SHP77 treated with DMSO at 0.1 percent for 48 hours (cell line): ENCODE measurements at regions not wholly inside any gene's neighbourhood (a gene's known extent, or its start where the extent isn't known, plus 50 kb on each side); places are given as distances from the start of the nearest gene placed in this dataset.

ENCODE experiments used
- DNase-seq: peaks from one replicate; lab custom pipeline; 2025; lab: John Stamatoyannopoulos, UW

- DNase-seq = no peak
These were observed 97.4 kb upstream of the POU2AF2 start for GRCh38 chr11:111148121-111148520.

- no peak for DNase-seq
These were observed 107.7 kb upstream of the POU2AF2 start for GRCh38 chr11:111137846-111138245.

GRCh38 chr11:111135778-111136570 lies 109.6 kb upstream of the POU2AF2 start:
- DNase-seq = no peak

- no peak for DNase-seq
These were observed 110.4 kb upstream of the POU2AF2 start for GRCh38 chr11:111135101-111135500.

GRCh38 chr11:111128076-111128870 lies 117.3 kb upstream of the POU2AF2 start:
- DNase-seq = no peak

- DNase-seq = no peak
These were observed 120.8 kb upstream of the POU2AF2 start for GRCh38 chr11:111124724-111125123.

- DNase-seq = no peak
These were observed 121.8 kb upstream of the POU2AF2 start for GRCh38 chr11:111123463-111124398.

- no peak for DNase-seq
These were observed 124.7 kb upstream of the POU2AF2 start for GRCh38 chr11:111120696-111121302.

- DNase-seq = no peak
These were observed 125.4 kb upstream of the POU2AF2 start for GRCh38 chr11:111120161-111120560.

- no peak for DNase-seq
These were observed 125.8 kb upstream of the POU2AF2 start for GRCh38 chr11:111119751-111120150.

- no peak for DNase-seq
These were observed 129.6 kb upstream of the POU2AF2 start for GRCh38 chr11:111115890-111116289.

GRCh38 chr11:111114091-111114490 lies 131.4 kb upstream of the POU2AF2 start:
- no peak for DNase-seq

- no peak for DNase-seq
These were observed 132.9 kb upstream of the POU2AF2 start for GRCh38 chr11:111112614-111113013.

GRCh38 chr11:111107501-111107900 lies 138.0 kb upstream of the POU2AF2 start:
- DNase-seq = no peak

GRCh38 chr11:111106641-111107040 lies 138.9 kb upstream of the POU2AF2 start:
- no peak for DNase-seq

GRCh38 chr11:111105566-111105965 lies 140.0 kb upstream of the POU2AF2 start:
- DNase-seq = no peak

- DNase-seq = no peak
These were observed 141.3 kb upstream of the POU2AF2 start for GRCh38 chr11:111104185-111104584.

- no peak for DNase-seq
These were observed 143.6 kb upstream of the POU2AF2 start for GRCh38 chr11:111101881-111102280.

- no peak for DNase-seq
These were observed 146.4 kb upstream of the POU2AF2 start for GRCh38 chr11:111099028-111099713.

GRCh38 chr11:111098091-111098490 lies 147.4 kb upstream of the POU2AF2 start:
- DNase-seq = no peak

GRCh38 chr11:111097191-111097590 lies 148.3 kb upstream of the POU2AF2 start:
- DNase-seq = no peak
